OCI-LY3 (cell line): ENCODE measurements at regions not wholly inside any gene's neighbourhood (a gene's known extent, or its start where the extent isn't known, plus 50 kb on each side); places are given as distances from the start of the nearest gene placed in this dataset.

Experiments
- EZH2phosphoT487 ChIP-seq: fragments of 200-600 bp; shearing (Covaris generic); IDR thresholded peaks from 2 replicates; pipeline ENCODE4 v1.6.1; 2018; ENCODE audit warnings: antibody characterized with exemption, mixed run types, low read depth
- TF ChIP-seq, protein P1 (sequence below): fragments of 200-600, 300-600 bp; sonication (generic); IDR thresholded peaks from 2 replicates; pipeline ENCODE4 v1.5.1; 2014; ENCODE audit warnings: antibody characterized with exemption, low read length, low read depth

GRCh38 chr1:82921759-82922158, 1077.2 kb downstream of the TTLL7 start:
- TF ChIP-seq, protein P1, sequence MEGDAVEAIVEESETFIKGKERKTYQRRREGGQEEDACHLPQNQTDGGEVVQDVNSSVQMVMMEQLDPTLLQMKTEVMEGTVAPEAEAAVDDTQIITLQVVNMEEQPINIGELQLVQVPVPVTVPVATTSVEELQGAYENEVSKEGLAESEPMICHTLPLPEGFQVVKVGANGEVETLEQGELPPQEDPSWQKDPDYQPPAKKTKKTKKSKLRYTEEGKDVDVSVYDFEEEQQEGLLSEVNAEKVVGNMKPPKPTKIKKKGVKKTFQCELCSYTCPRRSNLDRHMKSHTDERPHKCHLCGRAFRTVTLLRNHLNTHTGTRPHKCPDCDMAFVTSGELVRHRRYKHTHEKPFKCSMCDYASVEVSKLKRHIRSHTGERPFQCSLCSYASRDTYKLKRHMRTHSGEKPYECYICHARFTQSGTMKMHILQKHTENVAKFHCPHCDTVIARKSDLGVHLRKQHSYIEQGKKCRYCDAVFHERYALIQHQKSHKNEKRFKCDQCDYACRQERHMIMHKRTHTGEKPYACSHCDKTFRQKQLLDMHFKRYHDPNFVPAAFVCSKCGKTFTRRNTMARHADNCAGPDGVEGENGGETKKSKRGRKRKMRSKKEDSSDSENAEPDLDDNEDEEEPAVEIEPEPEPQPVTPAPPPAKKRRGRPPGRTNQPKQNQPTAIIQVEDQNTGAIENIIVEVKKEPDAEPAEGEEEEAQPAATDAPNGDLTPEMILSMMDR = no peak
- no peak for TF ChIP-seq EZH2phosphoT487
